Erythroblast (primary cell): ENCODE measurements at regions not wholly inside any gene's neighbourhood (a gene's known extent, or its start where the extent isn't known, plus 50 kb on each side); places are given as distances from the start of the nearest gene placed in this dataset.

ENCODE experiments used
- GATA1 ChIP-seq: IDR thresholded peaks from 2 replicates; pipeline ENCODE4 v1.6.1; 2011; ENCODE audit warnings: low read depth, mild to moderate bottlenecking, control low read depth, low read length, moderate library complexity
- POLR2A ChIP-seq: IDR thresholded peaks from 2 replicates; pipeline ENCODE4 v1.6.1; 2011; ENCODE audit warnings: mild to moderate bottlenecking, low read length

- no peak for TF ChIP-seq POLR2A
- TF ChIP-seq GATA1: no peak
Observed at GRCh38 chr3:161920196-161920595, 423.6 kb downstream of the OTOL1 start.
